HG02642 (cell line): ENCODE measurements at regions not wholly inside any gene's neighbourhood (a gene's known extent, or its start where the extent isn't known, plus 50 kb on each side); places are given as distances from the start of the nearest gene placed in this dataset.
"Not testable (repeated sequence)": the region's sequence is repeated elsewhere in the genome, so short reads cannot be mapped to it uniquely, and the experiment has no call there.

ENCODE experiments used
- ATAC-seq: cut with Tn5 transposase; IDR thresholded peaks from one replicate; pipeline ENCODE4 v1.9.1; 2021; ENCODE audit warnings: mild to moderate bottlenecking; ENCODE audit not compliant: unreplicated experiment, poor library complexity

- ATAC-seq = no peak
Measured at GRCh38 chr2:191476901-191477300, 201.0 kb upstream of the NABP1 start.

- no peak for ATAC-seq
Measured at GRCh38 chr2:191478799-191479679, 198.9 kb upstream of the NABP1 start.

GRCh38 chr2:191479680-191480023 is 198.3 kb upstream of the NABP1 start:
- ATAC-seq = no peak

- no peak for ATAC-seq
Measured at GRCh38 chr2:191481305-191482070, 196.4 kb upstream of the NABP1 start.

GRCh38 chr2:191483117-191483516 is 194.8 kb upstream of the NABP1 start:
- ATAC-seq = no peak

- no peak for ATAC-seq
Measured at GRCh38 chr2:191486584-191487320, 191.2 kb upstream of the NABP1 start.

- ATAC-seq = no peak
Measured at GRCh38 chr2:191488135-191488534, 189.8 kb upstream of the NABP1 start.

GRCh38 chr2:191489177-191489576 is 188.8 kb upstream of the NABP1 start:
- ATAC-seq = no peak

- no peak for ATAC-seq
Measured at GRCh38 chr2:191496838-191497237, 181.1 kb upstream of the NABP1 start.

GRCh38 chr2:191497822-191498221 is 180.1 kb upstream of the NABP1 start:
- ATAC-seq = no peak

- ATAC-seq = no peak
Measured at GRCh38 chr2:191499050-191499449, 178.9 kb upstream of the NABP1 start.

- ATAC-seq = no peak
Measured at GRCh38 chr2:191499874-191500565, 177.9 kb upstream of the NABP1 start.

- ATAC-seq = no peak
Measured at GRCh38 chr2:191500566-191500883, 177.4 kb upstream of the NABP1 start.

GRCh38 chr2:191500884-191501560 is 176.9 kb upstream of the NABP1 start:
- no peak for ATAC-seq

- no peak for ATAC-seq
Measured at GRCh38 chr2:191501561-191502168, 176.3 kb upstream of the NABP1 start.

GRCh38 chr2:191506515-191506914 is 171.4 kb upstream of the NABP1 start:
- no peak for ATAC-seq

- ATAC-seq = not testable (repeated sequence)
Measured at GRCh38 chr2:191507252-191507853, 170.6 kb upstream of the NABP1 start.

- ATAC-seq = no peak
Measured at GRCh38 chr2:191508738-191509137, 169.2 kb upstream of the NABP1 start.

- ATAC-seq = no peak
Measured at GRCh38 chr2:191512216-191512835, 165.6 kb upstream of the NABP1 start.
